ENCODE measurements at regions not wholly inside any gene's neighbourhood (a gene's known extent, or its start where the extent isn't known, plus 50 kb on each side); places are given as distances from the start of the nearest gene placed in this dataset.

- no peak for DNase-seq (ENCODE audit: low read depth in 3 of 3)
Measured at GRCh38 chr13:107392205-107392604, 823.1 kb downstream of the LIG4 start.

- no peak for DNase-seq (ENCODE audit: low read depth in 3 of 3)
Measured at GRCh38 chr13:107387525-107387924, 819.6 kb upstream of the ARGLU1 start.

GRCh38 chr13:107379407-107380155 is 811.6 kb upstream of the ARGLU1 start:
- no peak for DNase-seq (ENCODE audit: low read depth in 3 of 3)

- DNase-seq (ENCODE audit: low read depth in 3 of 3): no peak
Measured at GRCh38 chr13:107376341-107377125, 808.6 kb upstream of the ARGLU1 start.

GRCh38 chr13:107375701-107376340 is 807.9 kb upstream of the ARGLU1 start:
- no peak for DNase-seq (ENCODE audit: low read depth in 3 of 3)

- no peak for DNase-seq (ENCODE audit: low read depth in 3 of 3)
Measured at GRCh38 chr13:107374038-107374437, 806.1 kb upstream of the ARGLU1 start.

- no peak for DNase-seq (ENCODE audit: low read depth in 3 of 3)
Measured at GRCh38 chr13:107373551-107373950, 805.6 kb upstream of the ARGLU1 start.

- DNase-seq (ENCODE audit: low read depth in 3 of 3): no peak
Measured at GRCh38 chr13:107370015-107370785, 802.3 kb upstream of the ARGLU1 start.

- no peak for DNase-seq (ENCODE audit: low read depth in 3 of 3)
Measured at GRCh38 chr13:107367258-107367657, 799.3 kb upstream of the ARGLU1 start.

GRCh38 chr13:107365466-107366215 is 797.7 kb upstream of the ARGLU1 start:
- DNase-seq (ENCODE audit: low read depth in 3 of 3): no peak

GRCh38 chr13:107364658-107365057 is 796.7 kb upstream of the ARGLU1 start:
- DNase-seq (ENCODE audit: low read depth in 3 of 3): no peak

GRCh38 chr13:107361666-107362065 is 793.7 kb upstream of the ARGLU1 start:
- DNase-seq (ENCODE audit: low read depth in 3 of 3): no peak

- no peak for DNase-seq (ENCODE audit: low read depth in 3 of 3)
Measured at GRCh38 chr13:107360010-107360409, 792.1 kb upstream of the ARGLU1 start.

GRCh38 chr13:107358866-107359265 is 790.9 kb upstream of the ARGLU1 start:
- DNase-seq (ENCODE audit: low read depth in 3 of 3): no peak

GRCh38 chr13:107351305-107351704 is 783.4 kb upstream of the ARGLU1 start:
- DNase-seq (ENCODE audit: low read depth in 3 of 3): no peak

- no peak for DNase-seq (ENCODE audit: low read depth in 3 of 3)
Measured at GRCh38 chr13:107348925-107349324, 781.0 kb upstream of the ARGLU1 start.

GRCh38 chr13:107348471-107348870 is 780.5 kb upstream of the ARGLU1 start:
- no peak for DNase-seq (ENCODE audit: low read depth in 3 of 3)

GRCh38 chr13:107347641-107348369 is 779.9 kb upstream of the ARGLU1 start:
- no peak for DNase-seq (ENCODE audit: low read depth in 3 of 3)

- no peak for DNase-seq (ENCODE audit: low read depth in 3 of 3)
Measured at GRCh38 chr13:107342747-107343146, 774.8 kb upstream of the ARGLU1 start.

GRCh38 chr13:107339209-107339608 is 771.3 kb upstream of the ARGLU1 start:
- no peak for DNase-seq (ENCODE audit: low read depth in 3 of 3)
